Spinal cord (tissue), 9 donors: ENCODE measurements at regions not wholly inside any gene's neighbourhood (a gene's known extent, or its start where the extent isn't known, plus 50 kb on each side); places are given as distances from the start of the nearest gene placed in this dataset.
A peak's percentile ranks its signal among the peaks of the same experiment; 100 is the strongest.

ENCODE experiments used
- DNase-seq, 6 donors: peaks; one replicate each; pipeline versions ENCODE4 v3.0.0 to v3.0.0-alpha.2; 2013 to 2015; ENCODE audit warnings: low spot score in 6 of 6, low read depth in 4 of 6
- H3K27ac ChIP-seq: one replicate; pipeline ENCODE4 v1.5.1; 2013; ENCODE audit warnings: low read depth, low read length, control low read depth
- H3K27me3 ChIP-seq: one replicate; pipeline ENCODE4 v1.6.1; 2013; ENCODE audit warnings: low read length; ENCODE audit not compliant: control insufficient read depth, insufficient read depth
- H3K36me3 ChIP-seq: one replicate; pipeline ENCODE4 v1.6.1; 2013; ENCODE audit warnings: low read length; ENCODE audit not compliant: control insufficient read depth, insufficient read depth
- H3K4me1 ChIP-seq: one replicate; pipeline ENCODE4 v1.6.1; 2013; ENCODE audit warnings: low read length; ENCODE audit not compliant: control insufficient read depth, insufficient read depth
- H3K4me3 ChIP-seq: one replicate; pipeline ENCODE4 v1.5.1; 2013; ENCODE audit warnings: low read depth, low read length, control low read depth
- H3K9me3 ChIP-seq: one replicate; pipeline ENCODE4 v1.6.1; 2013; ENCODE audit warnings: low read length; ENCODE audit not compliant: control insufficient read depth, insufficient read depth
- WGBS: methylation state at CpG from one replicate; pipeline ENCODE4 v1.1.5; 2013; ENCODE audit warnings: missing lambda C conversion rate; ENCODE audit not compliant: insufficient coverage; 5-methylcytosine and 5-hydroxymethylcytosine counted together
- donor health status: healthy.

DNA sequence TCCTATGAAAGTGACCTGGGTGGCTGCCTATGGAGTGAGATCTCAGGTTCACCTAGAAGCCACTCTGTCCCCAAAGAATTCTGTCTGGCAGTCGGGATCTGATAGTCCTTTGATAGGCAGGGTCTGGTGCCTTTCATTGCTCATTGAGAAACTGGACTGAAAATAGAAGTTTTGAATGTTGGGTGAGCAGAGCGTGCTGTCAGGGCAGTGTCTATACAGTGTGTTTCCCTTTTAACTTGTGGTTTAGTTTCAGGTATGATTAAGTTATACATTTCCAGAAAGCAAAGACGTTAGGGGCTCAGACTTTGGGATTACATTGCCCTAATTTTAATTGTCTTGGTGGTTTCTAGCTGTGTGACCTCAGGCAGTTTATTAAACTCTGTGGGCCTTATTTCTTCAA is 111.3 kb upstream of the PAX6 start:
- Histone ChIP-seq H3K9me3 (no peaks in the 10 kb centered on the region), H3K4me1 (no peaks in the 10 kb centered on the region), H3K27me3 (no peaks in the 10 kb centered on the region), H3K36me3 (no peaks in the 10 kb centered on the region), H3K27ac (no peak overlapping the region), H3K4me3 (no peak overlapping the region)
- WGBS, result 71% methylated on average over 3 of the region's 3 CpGs
- no peak for DNase-seq

- Histone ChIP-seq H3K4me1 (no peaks in the 10 kb centered on the region), H3K9me3 (no peaks in the 10 kb centered on the region), H3K36me3 (no peaks in the 10 kb centered on the region), H3K27me3 (no peaks in the 10 kb centered on the region), H3K4me3 (no peak overlapping the region), H3K27ac (no peak overlapping the region)
- peak in 2 of 6 donors; percentile 14 to 67 for DNase-seq
- 93% methylated on average over 2 of the region's 4 CpGs for WGBS
These were observed 110.0 kb upstream of the PAX6 start for GRCh38 chr11:31921081-31921480.

DNA sequence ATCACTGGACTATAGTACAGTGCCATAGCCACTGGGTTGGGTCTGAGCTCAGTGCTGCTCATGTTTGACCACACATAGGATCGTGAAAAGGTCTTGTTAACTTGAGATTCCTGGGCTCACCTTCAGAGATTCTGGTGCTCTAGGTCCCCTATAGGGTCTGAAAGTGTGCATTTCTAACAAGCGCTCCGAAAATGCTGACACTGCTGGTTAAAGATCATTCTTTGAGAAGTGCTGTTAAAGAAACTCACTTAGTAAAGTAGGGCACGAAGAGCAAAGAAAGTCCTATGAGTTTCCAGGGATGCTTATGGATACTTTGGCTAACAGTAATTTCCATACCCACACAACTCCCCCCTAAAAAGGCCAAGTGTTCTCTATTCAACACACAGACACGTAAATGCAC is 108.1 kb upstream of the PAX6 start:
- 92% methylated on average over 3 of the region's 5 CpGs for WGBS

GRCh38 chr11:31915867-31916266 is 104.7 kb upstream of the PAX6 start:
- Histone ChIP-seq H3K36me3 (no peaks in the 10 kb centered on the region), H3K9me3 (no peaks in the 10 kb centered on the region), H3K27ac (no peak overlapping the region), H3K27me3 (no peaks in the 10 kb centered on the region), H3K4me1 (no peaks in the 10 kb centered on the region), H3K4me3 (no peak overlapping the region)
- WGBS, result no CpG with 5 or more reads among the region's 1 CpG
- DNase-seq, result no peak

More for the DNA sequence above, 108.1 kb upstream of the PAX6 start:
- Histone ChIP-seq H3K9me3 (no peaks in the 10 kb centered on the region), H3K4me3 (no peak overlapping the region), H3K27me3 (no peaks in the 10 kb centered on the region), H3K27ac (no peak overlapping the region), H3K4me1 (no peaks in the 10 kb centered on the region), H3K36me3 (no peaks in the 10 kb centered on the region)
- no peak for DNase-seq

DNA sequence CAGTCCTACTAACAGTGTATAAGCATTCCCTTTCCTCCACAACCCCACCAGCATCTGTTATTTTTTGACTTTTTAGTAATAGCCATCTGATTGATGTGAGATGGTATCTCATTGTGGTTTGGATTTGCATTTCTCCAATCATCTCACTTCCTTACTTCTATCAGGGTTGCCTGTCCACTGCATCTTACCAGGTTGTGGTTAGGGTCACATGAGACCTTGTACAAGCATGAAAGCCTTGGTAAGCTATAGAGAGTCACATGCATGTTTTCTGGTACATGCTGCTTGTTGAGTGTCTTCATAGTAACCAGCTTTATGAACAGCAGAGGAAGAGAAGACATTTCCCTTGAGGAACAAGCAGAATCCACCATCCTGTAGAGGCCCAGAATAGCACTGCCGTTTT is 102.9 kb upstream of the PAX6 start:
- no peak overlapping the region for H3K27ac ChIP-seq
- no peaks in the 10 kb centered on the region for H3K9me3 ChIP-seq
- H3K36me3 ChIP-seq, result no peaks in the 10 kb centered on the region
- no peak overlapping the region for H3K4me3 ChIP-seq
- no peaks in the 10 kb centered on the region for H3K4me1 ChIP-seq
- DNase-seq, result no peak
- no peaks in the 10 kb centered on the region for H3K27me3 ChIP-seq
- 100% methylated on average over 1 of the region's 1 CpG for WGBS

DNA sequence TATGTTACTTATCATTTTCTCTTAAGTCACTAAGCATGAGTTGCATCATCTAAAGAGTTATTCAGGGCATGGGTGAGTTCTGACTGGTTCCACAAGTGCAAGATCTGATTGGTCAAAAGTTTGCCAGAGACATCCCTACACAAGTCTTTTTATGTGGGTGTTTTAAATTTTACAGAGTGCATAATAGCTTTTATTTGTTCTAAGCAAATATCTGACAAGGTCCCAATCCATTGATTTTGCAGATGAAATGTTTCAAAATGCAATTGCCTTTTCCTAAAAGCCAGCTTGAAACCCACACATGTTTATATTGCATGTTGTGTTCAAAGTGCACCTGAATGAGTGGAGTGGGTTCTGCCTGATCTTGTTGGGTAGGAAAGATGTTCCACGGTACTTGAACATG is 101.7 kb upstream of the PAX6 start:
- no peaks in the 10 kb centered on the region for H3K36me3 ChIP-seq
- no peak for DNase-seq
- 100% methylated on average over 1 of the region's 1 CpG for WGBS
- H3K4me1 ChIP-seq, result no peaks in the 10 kb centered on the region
- no peaks in the 10 kb centered on the region for H3K27me3 ChIP-seq
- no peak overlapping the region for H3K27ac ChIP-seq
- H3K9me3 ChIP-seq, result no peaks in the 10 kb centered on the region
- no peak overlapping the region for H3K4me3 ChIP-seq

- no peaks in the 10 kb centered on the region for H3K9me3 ChIP-seq
- no peaks in the 10 kb centered on the region for H3K4me1 ChIP-seq
- WGBS, result no CpG with 5 or more reads among the region's 1 CpG
- H3K27me3 ChIP-seq, result no peaks in the 10 kb centered on the region
- H3K27ac ChIP-seq, result no peak overlapping the region
- H3K4me3 ChIP-seq, result no peak overlapping the region
- DNase-seq, result no peak
- no peaks in the 10 kb centered on the region for H3K36me3 ChIP-seq
These were observed 99.9 kb upstream of the PAX6 start for GRCh38 chr11:31910950-31911576.

- Histone ChIP-seq H3K4me1 (no peaks in the 10 kb centered on the region), H3K4me3 (no peak overlapping the region), H3K27ac (no peak overlapping the region), H3K9me3 (no peaks in the 10 kb centered on the region), H3K27me3 (no peaks in the 10 kb centered on the region), H3K36me3 (no peaks in the 10 kb centered on the region)
- 74% methylated on average over 9 of the region's 14 CpGs for WGBS
- no peak for DNase-seq
These were observed 92.3 kb upstream of the PAX6 start for GRCh38 chr11:31903225-31904074.

- 97% methylated on average over 3 of the region's 5 CpGs for WGBS
These were observed 91.6 kb upstream of the PAX6 start for GRCh38 chr11:31902706-31903105.

GRCh38 chr11:31895926-31896325 is 84.8 kb upstream of the PAX6 start:
- DNase-seq, result no peak
- H3K4me1 ChIP-seq, result no peaks in the 10 kb centered on the region
- no peak overlapping the region for H3K4me3 ChIP-seq
- no peak overlapping the region for H3K27ac ChIP-seq
- no peaks in the 10 kb centered on the region for H3K36me3 ChIP-seq
- WGBS, result no CpG with 5 or more reads among the region's 1 CpG
- no peaks in the 10 kb centered on the region for H3K27me3 ChIP-seq
- no peaks in the 10 kb centered on the region for H3K9me3 ChIP-seq

More at GRCh38 chr11:31902706-31903105, 91.6 kb upstream of the PAX6 start:
- Histone ChIP-seq H3K27ac (no peak overlapping the region), H3K4me1 (no peaks in the 10 kb centered on the region), H3K9me3 (no peaks in the 10 kb centered on the region), H3K27me3 (no peaks in the 10 kb centered on the region), H3K4me3 (no peak overlapping the region), H3K36me3 (no peaks in the 10 kb centered on the region)
- no peak for DNase-seq
